Thoracic aorta (tissue), 2 donors: ENCODE measurements at regions not wholly inside any gene's neighbourhood (a gene's known extent, or its start where the extent isn't known, plus 50 kb on each side); places are given as distances from the start of the nearest gene placed in this dataset.

Experiments
- ATAC-seq: fragments of 150-250 bp; one replicate; pipeline ENCODE4 v1.8.0; 2017; ENCODE audit warnings: low read depth; ENCODE audit not compliant: insufficient number of reproducible peaks, low FRiP score
- DNase-seq: peaks from one replicate; pipeline ENCODE4 v3.0.0-alpha.2; 2020; ENCODE audit warnings: low spot score
- H3K27ac ChIP-seq, 2 donors: fragments of 200-600 bp; sonication (generic); 1 replicate in 1 of 2; 2 replicates in 1 of 2; pipeline ENCODE4 v1.5.1; 2016; ENCODE audit warnings: mild to moderate bottlenecking in 2 of 2, moderate library complexity in 2 of 2
- H3K27me3 ChIP-seq: fragments of 200-600 bp; sonication (generic); replicated peaks from 2 replicates; pipeline ENCODE4 v1.6.0; 2016; ENCODE audit warnings: mild to moderate bottlenecking; ENCODE audit not compliant: insufficient read depth
- H3K36me3 ChIP-seq: fragments of 200-600 bp; sonication (generic); one replicate; pipeline ENCODE4 v1.5.1; 2016
- H3K4me1 ChIP-seq, 2 donors: fragments of 200-600 bp; sonication (generic); 1 replicate in 1 of 2; 2 replicates in 1 of 2; pipeline versions ENCODE4 v1.5.1 to v1.6.0; 2016; ENCODE audit warnings: low read depth in 2 of 2, mild to moderate bottlenecking in 1 of 2; ENCODE audit not compliant: control insufficient read depth in 1 of 2
- H3K4me3 ChIP-seq: fragments of 200-600 bp; sonication (generic); 2 replicates; pipeline ENCODE4 v1.5.1; 2016; ENCODE audit warnings: mild to moderate bottlenecking
- H3K9me3 ChIP-seq: fragments of 200-600 bp; sonication (generic); 2 replicates; pipeline ENCODE4 v1.5.1; 2016
- CTCF ChIP-seq: fragments of 200-600 bp; sonication (generic); IDR thresholded peaks from one replicate; pipeline ENCODE4 v1.5.1; 2019; ENCODE audit warnings: antibody characterized with exemption

GRCh38 chr20:51208162-51208561, 185.3 kb upstream of the KCNG1 start:
- no peak for TF ChIP-seq CTCF
- DNase-seq (no peak), ATAC-seq (no peak)
- no peak overlapping the region for H3K4me3 ChIP-seq
- no peaks in the 10 kb centered on the region for H3K27me3 ChIP-seq
- H3K36me3 ChIP-seq = no peaks in the 10 kb centered on the region
- no peaks in the 10 kb centered on the region for H3K9me3 ChIP-seq
- no peak overlapping the region for H3K27ac ChIP-seq
- H3K4me1 ChIP-seq = no peaks in the 10 kb centered on the region

GRCh38 chr20:51206032-51206662, 183.2 kb upstream of the KCNG1 start:
- DNase-seq (no peak), ATAC-seq (no peak)
- Histone ChIP-seq H3K36me3 (no peaks in the 10 kb centered on the region), H3K4me3 (no peak overlapping the region), H3K9me3 (no peaks in the 10 kb centered on the region), H3K27ac (no peak overlapping the region), H3K4me1 (no peaks in the 10 kb centered on the region), H3K27me3 (no peaks in the 10 kb centered on the region)
- no peak for TF ChIP-seq CTCF

DNA sequence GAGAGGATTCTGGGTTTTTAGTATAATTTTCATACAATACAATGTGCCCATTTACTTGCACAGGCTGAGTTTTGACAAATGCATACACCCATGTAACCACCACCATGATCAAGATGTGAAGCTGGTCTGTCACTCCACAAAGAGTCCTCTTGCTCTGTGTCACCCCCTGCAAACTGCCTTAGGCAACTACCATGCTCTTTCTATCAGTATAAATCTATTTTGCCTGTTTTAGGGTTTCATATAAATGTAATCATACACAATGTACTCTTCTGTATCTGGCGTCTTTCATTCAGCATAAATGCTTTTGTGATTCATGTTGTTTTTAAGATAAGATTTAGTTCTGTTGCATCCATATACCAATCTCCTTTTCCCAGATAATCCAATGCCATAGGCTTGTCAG, 181.9 kb upstream of the KCNG1 start:
- DNase-seq (no peak), ATAC-seq (no peak)
- Histone ChIP-seq H3K4me3 (no peak overlapping the region), H3K27ac (no peak overlapping the region), H3K4me1 (no peaks in the 10 kb centered on the region), H3K36me3 (no peaks in the 10 kb centered on the region), H3K27me3 (no peaks in the 10 kb centered on the region), H3K9me3 (no peaks in the 10 kb centered on the region)
- no peak for TF ChIP-seq CTCF

GRCh38 chr20:51204051-51204715, 181.3 kb upstream of the KCNG1 start:
- no peak for TF ChIP-seq CTCF
- ATAC-seq (no peak), DNase-seq (no peak)
- no peaks in the 10 kb centered on the region for H3K4me1 ChIP-seq
- H3K36me3 ChIP-seq = no peaks in the 10 kb centered on the region
- H3K27ac ChIP-seq = no peak overlapping the region
- H3K4me3 ChIP-seq = no peak overlapping the region
- no peaks in the 10 kb centered on the region for H3K9me3 ChIP-seq
- H3K27me3 ChIP-seq = no peaks in the 10 kb centered on the region

DNA sequence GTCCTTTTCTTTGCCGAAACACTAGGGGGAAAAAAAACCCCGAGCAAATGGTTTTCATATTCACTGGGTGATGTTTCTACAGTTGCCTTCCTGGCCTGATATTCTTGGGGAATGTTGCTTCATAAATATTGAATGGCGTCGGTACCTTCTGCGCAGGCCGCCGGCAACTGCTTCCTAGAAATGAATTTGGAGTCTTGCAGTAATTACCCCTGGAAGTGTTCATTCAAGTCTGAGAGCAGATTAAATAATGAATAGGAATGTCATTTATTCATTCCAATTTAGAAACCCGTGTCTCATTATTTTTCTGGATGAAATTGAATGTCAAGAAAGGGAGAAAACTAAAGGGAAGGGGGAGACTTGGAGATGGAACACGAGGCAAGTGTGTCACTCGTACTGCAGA, 179.4 kb upstream of the KCNG1 start:
- no peaks in the 10 kb centered on the region for H3K9me3 ChIP-seq
- H3K4me1 ChIP-seq = no peaks in the 10 kb centered on the region
- ATAC-seq = no peak
- H3K4me3 ChIP-seq = no peak overlapping the region
- DNase-seq = no peak
- no peaks in the 10 kb centered on the region for H3K36me3 ChIP-seq
- no peak overlapping the region for H3K27ac ChIP-seq
- no peaks in the 10 kb centered on the region for H3K27me3 ChIP-seq
- TF ChIP-seq CTCF = no peak
